Transverse colon (tissue), 4 donors: ENCODE measurements at regions not wholly inside any gene's neighbourhood (a gene's known extent, or its start where the extent isn't known, plus 50 kb on each side); places are given as distances from the start of the nearest gene placed in this dataset.

ENCODE experiments used
- CTCF ChIP-seq, 5 experiments: fragments of 200-600 bp in 3 of 5; fragments of 450-650 bp in 2 of 5; sonication (generic) in 3 of 5; IDR thresholded peaks; 1 replicate in 2 of 5; 2 replicates in 3 of 5; pipeline ENCODE4 v1.5.1; 2016 to 2017; ENCODE audit warnings: antibody characterized with exemption in 5 of 5, inconsistent platforms in 3 of 5, mild to moderate bottlenecking in 2 of 5, moderate library complexity in 1 of 5
- EP300 ChIP-seq: sonication (generic); formaldehyde crosslinking; IDR thresholded peaks from one replicate; pipeline ENCODE4 v1.6.1; 2017; ENCODE audit warnings: antibody characterized with exemption, low read depth
- POLR2A ChIP-seq: fragments of 450-650 bp; IDR thresholded peaks from one replicate; pipeline ENCODE4 v1.6.1; 2016; ENCODE audit warnings: antibody characterized with exemption, mild to moderate bottlenecking, moderate library complexity
- POLR2AphosphoS5 ChIP-seq, 3 donors: sonication (generic); formaldehyde crosslinking; IDR thresholded peaks; one replicate each; pipeline ENCODE4 v1.6.1; 2016; ENCODE audit warnings: antibody characterized with exemption in 3 of 3

GRCh38 chr1:31497601-31498000, 78.7 kb upstream of the TINAGL1 start:
- TF ChIP-seq CTCF (IDR thresholded peaks at IDR 0.05) (no peak), POLR2A (no peak), POLR2AphosphoS5 (IDR thresholded peaks at IDR 0.05) (no peak), EP300 (no peak)
